H1 (cell line): ENCODE measurements at regions not wholly inside any gene's neighbourhood (a gene's known extent, or its start where the extent isn't known, plus 50 kb on each side); places are given as distances from the start of the nearest gene placed in this dataset.

Experiments
- CBX5 ChIP-seq: fragments of 300-800, 300-1000 bp; sonication (generic); IDR thresholded peaks from 2 replicates; pipeline ENCODE4 v1.7.1; 2016; ENCODE audit warnings: antibody characterized with exemption, low read length, low read depth
- CBX8 ChIP-seq: fragments of 300-800, 300-1000 bp; sonication (generic); IDR thresholded peaks from 2 replicates; pipeline ENCODE4 v1.7.1; 2016; ENCODE audit warnings: low read depth, low read length, borderline replicate concordance
- CHD1 ChIP-seq: IDR thresholded peaks from 2 replicates; pipeline ENCODE4 v1.6.1; 2012; ENCODE audit warnings: low read depth, low read length, improper control_type of control experiment
- CTBP2 ChIP-seq: IDR thresholded peaks from 2 replicates; pipeline ENCODE4 v1.7.0; 2011; ENCODE audit warnings: borderline replicate concordance, mild to moderate bottlenecking, moderate library complexity, mixed read lengths, low read length; ENCODE audit not compliant: insufficient read depth, insufficient read length
- NRF1 ChIP-seq: IDR thresholded peaks from 2 replicates; pipeline ENCODE4 v1.6.1; 2011; ENCODE audit warnings: mild to moderate bottlenecking, low read depth, low read length, improper control_type of control experiment
- RFX5 ChIP-seq: IDR thresholded peaks from 2 replicates; pipeline ENCODE4 v1.6.1; 2011; ENCODE audit warnings: low read depth, low read length, improper control_type of control experiment, borderline replicate concordance
- TAF7 ChIP-seq: optimal IDR thresholded peaks from 2 replicates; pipeline ENCODE3; 2011; ENCODE audit warnings: low read depth, mild to moderate bottlenecking, inconsistent platforms, low read length, moderate library complexity, borderline replicate concordance
- TEAD4 ChIP-seq: IDR thresholded peaks from 2 replicates; pipeline ENCODE4 v1.6.1; 2012; ENCODE audit warnings: low read depth, low read length, inconsistent platforms, mixed read lengths

- no peak for TF ChIP-seq CBX8
- no peak for TF ChIP-seq TEAD4
- TF ChIP-seq CTBP2: no peak
- no peak for TF ChIP-seq NRF1
- no peak for TF ChIP-seq CBX5
- no peak for TF ChIP-seq RFX5
- no peak for TF ChIP-seq CHD1
- no peak for TF ChIP-seq TAF7
Measured at GRCh38 chr6:40082278-40083043, 148.2 kb upstream of the MOCS1 start (continued).
